GM23338 (cell line): ENCODE measurements at regions not wholly inside any gene's neighbourhood (a gene's known extent, or its start where the extent isn't known, plus 50 kb on each side); places are given as distances from the start of the nearest gene placed in this dataset.

Source experiments
- ATAC-seq: fragments of 200-7000 bp; cut with Tn5 transposase; 3 replicates; pipeline ENCODE4 v1.9.1; 2020
- DNase-seq: peaks from one replicate; pipeline ENCODE4 v3.0.0-alpha.2; 2015; ENCODE audit warnings: low spot score
- H2AFZ ChIP-seq: fragments of 200-600 bp; sonication (generic); 2 replicates; pipeline ENCODE4 v1.8.0; 2016; ENCODE audit warnings: antibody characterized with exemption, mild to moderate bottlenecking, moderate library complexity
- H3F3A ChIP-seq: fragments of 200-600 bp; sonication (generic); replicated peaks from 2 replicates; pipeline ENCODE4 v1.8.0; 2017; ENCODE audit warnings: antibody characterized with exemption, mixed run types, low read depth
- H3K27ac ChIP-seq: fragments of 200-600 bp; sonication (generic); 2 replicates; pipeline ENCODE4 v1.6.1; 2016; ENCODE audit warnings: low read depth
- H3K27me3 ChIP-seq: fragments of 200-600 bp; sonication (generic); 2 replicates; pipeline ENCODE4 v1.8.0; 2016; ENCODE audit warnings: mild to moderate bottlenecking, mixed run types, moderate library complexity; ENCODE audit not compliant: insufficient read depth
- H3K36me3 ChIP-seq: fragments of 200-600 bp; sonication (generic); 2 replicates; pipeline ENCODE4 v1.8.0; 2016; ENCODE audit warnings: mild to moderate bottlenecking; ENCODE audit not compliant: insufficient read depth
- H3K4me1 ChIP-seq: fragments of 200-600 bp; sonication (generic); 2 replicates; pipeline ENCODE4 v1.8.0; 2016; ENCODE audit warnings: mild to moderate bottlenecking, moderate library complexity; ENCODE audit not compliant: insufficient read depth
- H3K4me2 ChIP-seq: fragments of 200-600 bp; sonication (generic); 2 replicates; pipeline ENCODE4 v1.7.1; 2017; ENCODE audit warnings: mixed run types
- H3K4me3 ChIP-seq: fragments of 200-600 bp; sonication (generic); 2 replicates; pipeline ENCODE4 v1.6.1; 2016; ENCODE audit warnings: mixed run types
- H3K79me2 ChIP-seq: fragments of 200-600 bp; sonication (generic); replicated peaks from 2 replicates; pipeline ENCODE4 v1.8.0; 2017; ENCODE audit warnings: mild to moderate bottlenecking; ENCODE audit not compliant: insufficient read depth
- H3K9me2 ChIP-seq: fragments of 200-600 bp; sonication (generic); 2 replicates; pipeline ENCODE4 v1.8.0; 2017; ENCODE audit not compliant: insufficient read depth
- H4K20me1 ChIP-seq: fragments of 200-600 bp; sonication (generic); replicated peaks from 2 replicates; pipeline ENCODE4 v1.8.0; 2017; ENCODE audit warnings: mild to moderate bottlenecking; ENCODE audit not compliant: insufficient read depth
- H3K27ac Mint-ChIP-seq: 2 replicates; pipeline ENCODE4 v1.8.0; 2020; ENCODE audit warnings: inconsistent platforms, mild to moderate bottlenecking, moderate library complexity, mixed read lengths
- H3K27me3 Mint-ChIP-seq: 3 replicates; pipeline ENCODE4 v1.8.0; 2022; ENCODE audit warnings: low read depth, mild to moderate bottlenecking, moderate library complexity, mixed read lengths, inconsistent platforms; ENCODE audit not compliant: insufficient read depth, poor library complexity
- H3K36me3 Mint-ChIP-seq: 3 replicates; pipeline ENCODE4 v1.8.0; 2021; ENCODE audit warnings: low read depth, mild to moderate bottlenecking, inconsistent platforms, moderate library complexity, mixed read lengths
- H3K4me1 Mint-ChIP-seq: 3 replicates; pipeline ENCODE4 v1.8.0; 2020; ENCODE audit warnings: mild to moderate bottlenecking, inconsistent platforms, mixed read lengths
- H3K4me3 Mint-ChIP-seq: 3 replicates; pipeline ENCODE4 v1.8.0; 2021; ENCODE audit warnings: moderate library complexity, mild to moderate bottlenecking, inconsistent platforms, mixed read lengths
- H3K9me3 Mint-ChIP-seq: 3 replicates; pipeline ENCODE4 v1.8.0; 2020; ENCODE audit warnings: moderate library complexity, mild to moderate bottlenecking, inconsistent platforms, mixed read lengths
- CREB1 ChIP-seq: fragments of 250-450 bp; sonication (Bioruptor Pico); IDR thresholded peaks from 2 replicates; pipeline ENCODE4 v1.5.0; 2020; ENCODE audit warnings: low read depth, mild to moderate bottlenecking, moderate library complexity
- ETS1 ChIP-seq: IDR thresholded peaks from 2 replicates; pipeline ENCODE4 v1.6.1; 2016; ENCODE audit warnings: antibody characterized with exemption
- EZH2phosphoT487 ChIP-seq: fragments of 200-600 bp; sonication (generic); IDR thresholded peaks from one replicate; pipeline ENCODE4 v1.8.1; 2018; ENCODE audit warnings: antibody characterized with exemption; ENCODE audit not compliant: unreplicated experiment
- JUNB ChIP-seq: IDR thresholded peaks from one replicate; pipeline ENCODE4 v1.6.1; 2016; ENCODE audit warnings: antibody characterized with exemption; ENCODE audit not compliant: unreplicated experiment
- NANOG ChIP-seq: IDR thresholded peaks from 2 replicates; pipeline ENCODE4 v1.6.1; 2016; ENCODE audit warnings: antibody characterized with exemption, borderline replicate concordance
- POLR2AphosphoS5 ChIP-seq: IDR thresholded peaks from 2 replicates; pipeline ENCODE4 v1.6.1; 2016; ENCODE audit warnings: antibody characterized with exemption, low read depth
- STAT1 ChIP-seq: IDR thresholded peaks from one replicate; pipeline ENCODE4 v1.6.1; 2016; ENCODE audit warnings: antibody characterized with exemption; ENCODE audit not compliant: unreplicated experiment
- ZNF114 ChIP-seq: fragments of 250-450 bp; sonication (Bioruptor Pico); IDR thresholded peaks from 2 replicates; pipeline ENCODE4 v1.5.0; 2020; ENCODE audit warnings: mild to moderate bottlenecking, moderate library complexity
- ZNF331 ChIP-seq: fragments of 250-450 bp; sonication (Bioruptor Pico); IDR thresholded peaks from 2 replicates; pipeline ENCODE4 v1.5.0; 2020; ENCODE audit warnings: low read depth, mild to moderate bottlenecking, moderate library complexity
- ZNF462 ChIP-seq: fragments of 250-450 bp; sonication (Bioruptor Pico); IDR thresholded peaks from 2 replicates; pipeline ENCODE4 v1.5.0; 2020; ENCODE audit warnings: mild to moderate bottlenecking, moderate library complexity

- Histone ChIP-seq H3K9me2 (peaks cover 8% of the 10 kb centered on the region), H3F3A (no peaks in the 10 kb centered on the region)
Measured at GRCh38 chr11:22556381-22556780, 69.2 kb downstream of the FANCF start.

More at GRCh38 chr11:22556381-22556780, 69.2 kb downstream of the FANCF start:
- Histone ChIP-seq H3K4me1 (peaks cover 6% of the 10 kb centered on the region; the same call in 1 of the 2 replicates), H3K4me3 (no peak overlapping the region), H3K79me2 (no peaks in the 10 kb centered on the region), H3K36me3 (no peaks in the 10 kb centered on the region), H3K27me3 (no peaks in the 10 kb centered on the region), H2AFZ (no peak overlapping the region), H3K4me2 (no peak overlapping the region), H3K27ac (no peak overlapping the region), H4K20me1 (no peaks in the 10 kb centered on the region)
- Mint-ChIP-seq H3K4me1 (peaks cover 6% of the 10 kb centered on the region; the same call in 2 of the 3 replicates), H3K4me3 (no peak overlapping the region), H3K36me3 (no peaks in the 10 kb centered on the region), H3K27ac (no peak overlapping the region), H3K9me3 (no peaks in the 10 kb centered on the region), H3K27me3 (peaks cover 1% of the 10 kb centered on the region)
- no peak for DNase-seq
- no peak for ATAC-seq
- TF ChIP-seq ZNF331 = no peak
- TF ChIP-seq ZNF114 (CRISPR knock-in tag) = no peak
- no peak for TF ChIP-seq ZNF462 (CRISPR knock-in tag)
- no peak for TF ChIP-seq EZH2phosphoT487
- TF ChIP-seq STAT1 = no peak
- no peak for TF ChIP-seq POLR2AphosphoS5
- no peak for TF ChIP-seq JUNB
- TF ChIP-seq CREB1 = no peak
- TF ChIP-seq ETS1 = no peak
- TF ChIP-seq NANOG = no peak
